ENCODE measurements at regions not wholly inside any gene's neighbourhood (a gene's known extent, or its start where the extent isn't known, plus 50 kb on each side); places are given as distances from the start of the nearest gene placed in this dataset.

GRCh38 chr10:79007421-79008319 is 61.1 kb upstream of the ZMIZ1 start:
- no peak for DNase-seq

- no peak for DNase-seq
Measured at GRCh38 chr10:79009145-79009544, 59.6 kb upstream of the ZMIZ1 start.

DNA sequence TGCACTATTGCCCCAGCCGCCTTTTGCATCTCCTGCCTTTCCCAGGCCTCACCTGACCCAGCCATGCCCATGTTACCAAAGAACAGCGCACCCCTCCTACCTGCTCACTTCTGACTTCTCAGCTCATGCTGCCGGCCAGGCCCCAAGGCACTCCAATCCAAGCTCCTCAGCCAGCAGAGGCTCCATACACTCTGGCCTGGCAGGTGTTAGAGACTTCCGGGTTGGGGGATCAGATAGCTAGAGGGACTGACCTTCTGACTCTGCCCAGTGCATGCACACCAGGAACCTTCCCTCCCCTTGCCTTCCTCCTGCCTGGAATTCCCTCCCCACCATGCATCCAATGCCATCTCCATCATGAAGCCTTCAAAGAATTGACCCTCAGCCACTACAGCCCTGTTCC is 56.2 kb upstream of the ZMIZ1 start:
- no peak for DNase-seq

- no peak for DNase-seq
Measured at GRCh38 chr10:79013406-79013987, 55.3 kb upstream of the ZMIZ1 start.

GRCh38 chr10:79014796-79015195 is 54.0 kb upstream of the ZMIZ1 start:
- no peak for DNase-seq

- no peak for DNase-seq
Measured at GRCh38 chr10:79017882-79018520, 50.8 kb upstream of the ZMIZ1 start.

GRCh38 chr10:79018521-79019011 is 50.2 kb upstream of the ZMIZ1 start:
- no peak for DNase-seq
